ENCODE measurements at regions not wholly inside any gene's neighbourhood (a gene's known extent, or its start where the extent isn't known, plus 50 kb on each side); places are given as distances from the start of the nearest gene placed in this dataset.
"Not testable (repeated sequence)": the region's sequence is repeated elsewhere in the genome, so short reads cannot be mapped to it uniquely, and the experiment has no call there.

DNA sequence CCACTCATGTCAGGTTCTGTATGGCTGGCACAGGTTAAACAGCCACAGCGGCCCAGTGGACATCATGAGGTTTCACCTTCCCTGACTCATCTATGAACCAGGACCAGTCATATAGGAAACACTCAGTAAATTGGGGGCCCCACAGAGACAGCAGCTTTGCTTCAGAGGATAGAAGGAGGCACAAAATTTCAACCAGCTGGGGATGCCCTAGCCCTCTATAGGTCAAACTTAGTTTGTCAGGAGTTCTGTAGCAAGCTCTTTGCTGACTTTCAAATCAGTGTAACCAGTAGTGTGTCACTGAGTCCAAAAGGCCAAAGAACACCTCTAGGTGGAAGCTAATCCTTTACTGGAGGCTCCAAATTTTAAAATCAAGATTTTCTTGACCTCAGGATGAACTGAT is 4157.8 kb upstream of the TPTE start:
- DNase-seq: not testable (repeated sequence)

DNA sequence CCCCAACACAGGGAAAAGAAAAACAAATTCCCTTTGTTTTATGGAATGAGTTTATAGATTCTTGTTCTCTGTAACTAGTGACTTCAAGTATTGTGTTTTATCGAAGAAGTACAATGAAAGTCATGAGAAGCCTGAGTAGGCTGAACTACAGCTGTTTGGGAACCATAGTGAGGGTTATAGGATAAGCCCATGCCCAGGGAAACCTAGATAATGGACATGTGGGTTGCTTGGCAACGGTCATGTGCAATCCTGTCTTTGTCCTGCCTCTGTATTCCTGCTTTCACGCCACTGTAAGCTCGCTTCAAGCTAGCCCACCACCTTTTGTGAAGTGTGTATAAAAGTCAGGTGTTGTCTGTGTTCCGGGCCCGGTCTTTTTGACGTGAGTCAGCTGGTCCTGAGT is 4152.6 kb upstream of the TPTE start:
- DNase-seq: not testable (repeated sequence)

DNA sequence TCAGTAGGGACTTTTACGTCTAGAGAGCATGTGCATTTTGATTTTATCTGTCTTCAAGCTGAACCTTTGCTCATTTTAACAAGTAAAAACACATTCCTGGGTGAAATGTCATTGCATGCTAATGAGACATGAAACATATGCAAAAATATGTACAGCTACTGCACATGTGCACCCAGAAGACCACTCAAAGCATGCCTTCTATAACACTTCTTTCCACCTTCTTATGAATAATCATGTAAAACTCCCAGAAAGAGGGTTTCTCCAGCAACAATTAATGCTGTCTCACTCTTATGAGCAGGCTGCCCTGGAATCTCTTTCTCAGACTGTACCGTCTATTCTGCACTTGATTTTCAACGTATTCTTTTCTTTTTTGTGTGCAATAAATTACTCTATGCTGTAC is 4148.1 kb upstream of the TPTE start:
- not testable (repeated sequence) for DNase-seq

DNA sequence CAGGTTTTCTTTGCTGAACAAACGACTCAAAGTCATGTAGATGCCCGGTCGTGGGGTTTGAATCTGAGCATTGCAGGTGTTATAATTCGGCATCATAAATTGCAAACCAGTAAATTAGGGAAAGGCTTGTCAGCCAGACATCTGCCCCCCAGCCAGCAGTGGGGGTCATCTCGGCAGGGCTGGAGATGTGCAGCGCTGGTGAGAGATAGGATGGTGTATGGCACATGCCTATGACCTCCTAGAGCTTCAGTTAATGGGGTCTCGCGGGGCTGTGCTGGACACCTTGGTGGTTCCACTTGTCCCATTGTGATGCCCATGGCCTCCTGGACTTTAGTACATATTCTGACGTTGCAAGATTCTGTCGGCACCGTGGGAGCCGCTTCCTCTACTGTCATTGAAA is 4147.2 kb upstream of the TPTE start:
- DNase-seq: peak in 2 of 4 experiments; percentile 0 to 2

DNA sequence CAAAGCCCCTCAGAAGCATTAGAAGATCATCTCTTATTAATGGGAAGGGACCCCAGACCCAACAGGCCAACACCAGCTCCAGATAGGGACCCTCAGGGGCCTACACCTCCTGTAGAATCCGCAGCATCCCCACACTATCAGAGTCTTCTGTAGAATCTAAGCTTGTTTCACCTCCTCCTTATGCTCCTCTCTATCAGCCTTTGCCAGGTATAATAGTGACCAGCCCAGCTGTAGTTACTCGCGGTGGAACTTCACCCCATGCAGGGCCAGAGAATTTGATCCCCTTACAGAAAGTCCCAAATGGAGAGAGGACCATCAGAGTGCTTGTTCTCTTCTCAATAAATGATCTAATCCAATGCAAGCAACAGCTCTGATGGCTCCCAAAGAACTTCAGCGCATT is 4146.5 kb upstream of the TPTE start:
- peak in 2 of 4 experiments; percentile 1 for DNase-seq

DNA sequence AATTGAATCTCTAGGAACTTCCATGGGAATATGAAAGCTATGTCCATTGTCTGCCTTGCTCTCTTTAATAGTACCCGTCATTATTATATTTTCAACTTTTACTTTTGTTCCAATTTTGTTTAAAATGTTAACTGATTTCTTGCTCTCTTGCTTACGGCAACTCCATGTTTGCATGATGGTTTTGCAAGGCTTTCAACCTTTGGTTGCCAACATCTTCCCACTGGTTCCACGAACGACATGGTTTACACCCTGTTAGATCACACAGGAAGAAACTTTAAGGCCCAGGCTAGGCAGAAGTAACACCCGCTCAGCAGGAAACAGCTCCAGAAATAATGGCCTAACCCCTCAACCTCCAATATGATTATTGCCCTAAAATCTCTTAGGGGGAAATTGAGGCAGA is 4145.6 kb upstream of the TPTE start:
- not testable (repeated sequence) for DNase-seq

DNA sequence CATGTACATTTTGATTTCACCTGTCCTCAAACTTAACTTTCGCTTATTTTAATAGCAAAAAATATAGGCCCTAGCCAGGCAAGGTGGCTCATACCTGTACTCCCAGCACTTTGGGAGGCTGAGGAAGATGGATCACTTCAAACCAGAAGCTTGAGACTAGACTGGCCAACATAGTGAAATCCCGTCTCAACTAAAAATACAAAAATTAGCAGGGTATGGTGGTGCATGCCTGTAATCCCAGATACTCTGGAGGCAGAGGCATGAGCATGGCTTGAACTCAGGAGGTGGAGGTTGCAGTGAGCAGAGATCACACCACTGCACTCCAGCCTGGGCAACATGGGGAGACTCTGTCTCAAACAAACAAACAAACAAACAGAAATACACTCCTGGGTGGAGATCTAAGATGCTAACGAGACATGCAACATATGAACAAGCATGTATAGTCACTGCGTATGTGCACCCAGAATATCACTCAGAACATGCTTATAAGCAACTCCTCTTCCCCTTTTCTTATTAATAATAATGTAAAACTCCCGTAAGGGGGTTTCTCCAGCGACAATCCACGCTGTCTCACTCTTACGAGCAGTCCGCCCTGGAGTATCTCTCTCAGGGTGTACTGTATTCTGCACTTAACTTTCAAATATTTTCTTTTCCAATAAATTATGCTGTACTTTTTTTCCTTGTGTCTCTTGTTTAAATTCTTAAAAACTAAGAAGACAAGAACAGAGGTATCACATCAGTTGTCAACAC is 4144.9 kb upstream of the TPTE start:
- not testable (repeated sequence) for DNase-seq
